ENCODE measurements at regions not wholly inside any gene's neighbourhood (a gene's known extent, or its start where the extent isn't known, plus 50 kb on each side); places are given as distances from the start of the nearest gene placed in this dataset.
"Not testable (repeated sequence)": the region's sequence is repeated elsewhere in the genome, so short reads cannot be mapped to it uniquely, and the experiment has no call there.

- not testable (repeated sequence) for TF ChIP-seq POLR2AphosphoS5 (IDR thresholded peaks at IDR 0.05; ENCODE audit: borderline replicate concordance, low read depth, low read length); EZH2 (IDR thresholded peaks at IDR 0.05)
Observed at GRCh38 chr16:29185872-29186271, 201.0 kb downstream of the LAT start.
